Activated CD4-positive, alpha-beta T cell treated with anti-CD3 and anti-CD28 coated beads, Interleukin-2, amount 10 ng/mL, durations not matched to agents 24 days and 14 days (primary cell): ENCODE measurements at regions not wholly inside any gene's neighbourhood (a gene's known extent, or its start where the extent isn't known, plus 50 kb on each side); places are given as distances from the start of the nearest gene placed in this dataset.
"Not testable (repeated sequence)": the region's sequence is repeated elsewhere in the genome, so short reads cannot be mapped to it uniquely, and the experiment has no call there.

ENCODE experiments used
- DNase-seq: peaks from one replicate; pipeline ENCODE4 v3.0.0; 2022
- H3K27ac Mint-ChIP-seq: one replicate; pipeline ENCODE4 v1.8.0; 2022; ENCODE audit warnings: mild to moderate bottlenecking, mixed read lengths
- H3K27me3 Mint-ChIP-seq: one replicate; pipeline ENCODE4 v1.8.0; 2022; ENCODE audit warnings: mixed read lengths
- H3K36me3 Mint-ChIP-seq: one replicate; pipeline ENCODE4 v1.8.0; 2022; ENCODE audit warnings: low read depth, mild to moderate bottlenecking, mixed read lengths
- H3K4me1 Mint-ChIP-seq: one replicate; pipeline ENCODE4 v1.8.0; 2021; ENCODE audit warnings: mixed read lengths
- H3K4me3 Mint-ChIP-seq: one replicate; pipeline ENCODE4 v1.8.0; 2022; ENCODE audit warnings: mild to moderate bottlenecking, moderate library complexity, mixed read lengths
- H3K9me3 Mint-ChIP-seq: one replicate; pipeline ENCODE4 v1.8.0; 2021; ENCODE audit warnings: mixed read lengths
- intact Hi-C: fragments of 100-400 bp; cut with micrococcal nuclease; formaldehyde crosslinking; loops from one replicate; pipeline ENCODE4 v1.15.1; 2023

GRCh38 chr3:153463895-153464294 is 301.9 kb downstream of the RAP2B start:
- Mint-ChIP-seq H3K27ac (no peak overlapping the region), H3K27me3 (no peaks in the 10 kb centered on the region), H3K4me1 (peaks cover 5% of the 10 kb centered on the region), H3K4me3 (no peak overlapping the region), H3K9me3 (no peaks in the 10 kb centered on the region), H3K36me3 (no peaks in the 10 kb centered on the region)
- DNase-seq, result no peak
- intact Hi-C loops, result no loop called here

DNA sequence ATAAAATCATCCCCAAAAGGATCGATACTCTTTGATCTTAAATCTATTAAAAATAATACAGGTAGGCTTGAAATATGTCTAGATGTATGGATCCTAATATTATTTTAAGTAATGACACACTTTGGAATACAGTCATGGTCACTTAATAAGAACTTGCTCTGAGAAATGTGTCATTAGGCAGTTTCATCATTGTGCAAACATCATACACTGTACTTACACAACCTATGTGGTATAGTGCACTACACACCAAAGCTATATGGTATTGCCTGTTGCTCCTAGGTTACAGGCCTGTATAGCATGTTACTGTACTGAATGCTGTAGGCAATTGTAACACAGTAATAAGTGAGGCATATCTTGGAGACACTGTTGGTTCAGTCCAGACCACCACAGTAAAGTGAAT is 307.1 kb downstream of the RAP2B start:
- H3K27ac Mint-ChIP-seq, result no peak overlapping the region
- no peaks in the 10 kb centered on the region for H3K36me3 Mint-ChIP-seq
- intact Hi-C loops, result no loop called here
- H3K4me1 Mint-ChIP-seq, result no peaks in the 10 kb centered on the region
- H3K27me3 Mint-ChIP-seq, result no peaks in the 10 kb centered on the region
- no peak overlapping the region for H3K4me3 Mint-ChIP-seq
- H3K9me3 Mint-ChIP-seq, result no peaks in the 10 kb centered on the region
- DNase-seq, result no peak

DNA sequence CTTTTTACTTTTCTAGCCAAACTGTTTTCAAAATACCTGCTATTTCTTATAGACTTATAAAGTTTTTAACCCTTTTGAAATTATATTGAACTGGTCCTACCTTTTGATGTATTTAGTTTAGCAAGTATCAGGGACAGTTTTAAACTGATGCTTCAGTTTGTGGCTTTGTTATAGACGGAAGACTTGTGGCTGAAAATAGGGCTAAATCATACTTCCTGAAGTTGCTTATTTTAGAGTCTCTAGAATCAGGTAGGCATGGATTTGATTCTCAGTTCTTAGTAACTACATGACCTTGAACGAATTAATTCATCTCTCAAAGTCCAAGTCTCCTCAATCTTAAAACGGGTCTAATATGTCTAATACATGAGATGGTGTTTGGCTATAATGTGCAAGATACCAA is 322.8 kb downstream of the RAP2B start:
- intact Hi-C loops, result no loop called here
- Mint-ChIP-seq H3K27me3 (no peaks in the 10 kb centered on the region), H3K9me3 (no peaks in the 10 kb centered on the region), H3K36me3 (no peaks in the 10 kb centered on the region), H3K4me3 (no peak overlapping the region), H3K4me1 (peaks cover 14% of the 10 kb centered on the region), H3K27ac (no peak overlapping the region)
- DNase-seq, result no peak

DNA sequence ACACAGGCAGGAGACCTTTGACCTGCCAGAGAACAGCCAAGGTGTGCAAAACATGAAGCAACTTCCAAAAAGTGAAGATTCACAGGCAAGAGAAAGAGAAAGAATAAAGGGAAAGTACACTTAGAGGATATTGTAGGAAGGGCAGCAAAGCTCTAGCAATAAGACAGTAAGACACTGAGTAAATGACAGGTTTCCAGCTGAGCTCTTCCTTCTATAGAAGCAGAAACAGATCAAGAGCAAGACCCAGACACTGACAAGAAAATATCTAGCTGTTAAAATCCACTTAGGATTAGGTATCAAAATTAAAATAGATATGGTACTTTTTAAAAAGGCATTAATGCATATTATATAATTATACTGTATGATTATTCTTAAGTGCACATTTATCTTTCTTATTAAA is 333.4 kb downstream of the RAP2B start:
- intact Hi-C loops, result no loop called here
- no peak for DNase-seq
- H3K27ac Mint-ChIP-seq, result no peak overlapping the region
- peaks cover 2% of the 10 kb centered on the region for H3K4me1 Mint-ChIP-seq
- peaks cover 3% of the 10 kb centered on the region for H3K27me3 Mint-ChIP-seq
- H3K36me3 Mint-ChIP-seq, result no peaks in the 10 kb centered on the region
- no peaks in the 10 kb centered on the region for H3K9me3 Mint-ChIP-seq
- H3K4me3 Mint-ChIP-seq, result no peak overlapping the region

DNA sequence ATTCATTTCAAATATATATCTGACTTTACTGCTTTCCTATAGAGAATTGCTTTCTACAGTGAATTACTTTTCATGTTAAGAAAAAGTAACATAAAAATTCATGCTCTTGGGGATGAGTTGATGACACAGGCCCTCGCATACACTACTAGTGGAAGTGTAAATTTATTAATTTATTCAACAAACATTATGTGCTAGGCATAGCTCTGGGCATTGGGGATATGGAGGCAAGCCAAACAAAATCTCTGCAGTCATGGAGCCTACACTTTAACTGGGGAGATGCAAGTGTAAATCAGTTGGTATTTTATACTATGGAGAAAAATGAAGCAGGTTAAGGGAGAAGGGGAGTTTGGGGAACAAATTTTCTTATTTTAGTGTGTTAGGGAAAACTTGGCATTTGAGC is 340.7 kb downstream of the RAP2B start:
- Mint-ChIP-seq H3K9me3 (peaks cover 3% of the 10 kb centered on the region), H3K27ac (no peak overlapping the region), H3K27me3 (no peaks in the 10 kb centered on the region), H3K4me1 (no peaks in the 10 kb centered on the region), H3K4me3 (no peak overlapping the region), H3K36me3 (no peaks in the 10 kb centered on the region)
- no peak for DNase-seq
- intact Hi-C loops, result no loop called here

DNA sequence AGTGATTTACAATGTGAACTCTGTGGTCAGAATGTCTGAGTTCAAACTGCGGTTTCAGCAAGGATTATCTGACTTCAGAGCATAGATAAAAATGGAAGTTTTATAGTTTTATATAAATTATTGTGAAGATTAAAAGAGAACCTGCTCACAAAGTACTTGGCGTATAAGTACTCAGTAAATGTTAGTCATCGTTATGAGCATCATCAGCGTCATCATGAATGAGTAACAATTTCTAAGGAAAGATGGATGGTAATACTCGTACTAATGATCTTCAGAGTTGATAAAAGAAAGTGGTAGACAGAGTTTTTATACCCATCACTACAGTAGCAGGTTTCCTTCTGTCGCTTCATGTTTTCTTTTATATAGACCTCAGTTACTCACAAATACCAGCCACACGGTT is 341.8 kb downstream of the RAP2B start:
- Mint-ChIP-seq H3K9me3 (peaks cover 3% of the 10 kb centered on the region), H3K27ac (no peak overlapping the region), H3K27me3 (no peaks in the 10 kb centered on the region), H3K4me1 (no peaks in the 10 kb centered on the region), H3K4me3 (no peak overlapping the region), H3K36me3 (no peaks in the 10 kb centered on the region)
- intact Hi-C loops, result no loop called here
- no peak for DNase-seq

GRCh38 chr3:153506205-153506604 is 344.2 kb downstream of the RAP2B start:
- H3K4me1 Mint-ChIP-seq, H3K36me3 Mint-ChIP-seq, H3K9me3 Mint-ChIP-seq, H3K4me3 Mint-ChIP-seq, DNase-seq, H3K27ac Mint-ChIP-seq, intact Hi-C loops, H3K27me3 Mint-ChIP-seq: not testable (repeated sequence)

DNA sequence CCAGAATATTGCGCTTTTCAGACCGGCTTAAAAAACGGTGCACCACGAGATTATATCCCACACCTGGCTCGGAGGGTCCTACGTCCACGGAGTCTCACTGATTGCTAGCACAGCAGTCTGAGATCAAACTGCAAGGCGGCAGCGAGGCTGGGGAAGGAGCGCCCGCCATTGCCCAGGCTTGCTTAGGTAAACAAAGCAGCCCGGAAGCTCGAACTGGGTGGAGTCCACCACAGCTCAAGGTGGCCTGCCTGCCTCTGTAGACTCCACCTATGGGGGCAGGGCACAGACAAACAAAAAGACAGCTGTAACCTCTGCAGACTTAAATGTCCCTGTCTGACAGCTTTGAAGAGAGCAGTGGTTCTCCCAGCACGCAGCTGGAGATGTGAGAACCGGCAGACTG is 344.7 kb downstream of the RAP2B start:
- intact Hi-C loops, H3K27ac Mint-ChIP-seq, H3K9me3 Mint-ChIP-seq, DNase-seq, H3K27me3 Mint-ChIP-seq, H3K4me1 Mint-ChIP-seq, H3K4me3 Mint-ChIP-seq, H3K36me3 Mint-ChIP-seq: not testable (repeated sequence)

GRCh38 chr3:153513236-153513635 is 351.2 kb downstream of the RAP2B start:
- Mint-ChIP-seq H3K4me1 (no peaks in the 10 kb centered on the region), H3K4me3 (no peak overlapping the region), H3K9me3 (peaks cover 4% of the 10 kb centered on the region), H3K27ac (no peak overlapping the region), H3K36me3 (no peaks in the 10 kb centered on the region), H3K27me3 (no peaks in the 10 kb centered on the region)
- no peak for DNase-seq
- intact Hi-C loops, result no loop called here

GRCh38 chr3:153528473-153528872 is 366.4 kb downstream of the RAP2B start:
- H3K4me3 Mint-ChIP-seq, result no peak overlapping the region
- no peaks in the 10 kb centered on the region for H3K27me3 Mint-ChIP-seq
- no peak for DNase-seq
- intact Hi-C loops, result no loop called here
- no peaks in the 10 kb centered on the region for H3K36me3 Mint-ChIP-seq
- no peaks in the 10 kb centered on the region for H3K4me1 Mint-ChIP-seq
- no peaks in the 10 kb centered on the region for H3K9me3 Mint-ChIP-seq
- no peak overlapping the region for H3K27ac Mint-ChIP-seq

DNA sequence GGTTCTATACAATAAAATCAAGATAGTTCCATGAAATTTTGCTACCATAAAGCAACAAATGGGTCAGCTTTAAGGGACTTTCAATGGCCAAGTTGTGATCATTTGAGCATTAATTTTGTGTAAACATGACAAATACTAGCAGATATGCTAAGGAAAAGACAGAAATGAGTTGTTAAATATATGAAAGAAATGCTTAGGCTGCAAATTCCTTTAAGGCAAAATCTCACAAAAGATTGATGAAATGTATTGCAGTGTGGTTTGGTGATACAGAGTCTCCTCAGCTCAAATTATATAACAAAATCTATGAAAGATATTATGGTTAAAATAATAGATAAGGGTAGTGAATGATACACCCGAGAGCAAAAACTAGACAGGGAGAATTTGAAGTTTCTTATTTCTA is 377.2 kb downstream of the RAP2B start:
- Mint-ChIP-seq H3K4me1 (no peaks in the 10 kb centered on the region), H3K27ac (no peak overlapping the region), H3K36me3 (no peaks in the 10 kb centered on the region), H3K9me3 (no peaks in the 10 kb centered on the region), H3K27me3 (peaks cover 2% of the 10 kb centered on the region), H3K4me3 (no peak overlapping the region)
- DNase-seq, result no peak
- intact Hi-C loops, result no loop called here

DNA sequence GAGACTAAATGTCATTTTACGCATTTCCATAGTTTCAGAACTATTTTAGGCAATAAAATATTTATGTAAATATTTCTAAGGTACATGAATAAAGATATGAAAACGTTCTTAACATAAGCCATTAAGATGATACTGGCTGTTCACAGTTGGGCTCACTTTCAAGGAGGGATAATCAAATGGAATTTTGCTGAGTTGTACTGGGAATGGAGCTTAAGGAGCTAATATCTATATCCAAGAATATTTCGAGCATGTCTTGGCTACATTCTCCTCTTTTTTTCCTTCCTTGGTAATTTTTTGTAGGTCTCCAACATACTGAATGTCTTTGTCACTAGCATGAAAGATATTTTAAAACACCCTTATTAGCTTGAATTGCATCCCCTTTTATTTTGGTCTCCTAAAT is 383.4 kb downstream of the RAP2B start:
- H3K27ac Mint-ChIP-seq, result no peak overlapping the region

DNA sequence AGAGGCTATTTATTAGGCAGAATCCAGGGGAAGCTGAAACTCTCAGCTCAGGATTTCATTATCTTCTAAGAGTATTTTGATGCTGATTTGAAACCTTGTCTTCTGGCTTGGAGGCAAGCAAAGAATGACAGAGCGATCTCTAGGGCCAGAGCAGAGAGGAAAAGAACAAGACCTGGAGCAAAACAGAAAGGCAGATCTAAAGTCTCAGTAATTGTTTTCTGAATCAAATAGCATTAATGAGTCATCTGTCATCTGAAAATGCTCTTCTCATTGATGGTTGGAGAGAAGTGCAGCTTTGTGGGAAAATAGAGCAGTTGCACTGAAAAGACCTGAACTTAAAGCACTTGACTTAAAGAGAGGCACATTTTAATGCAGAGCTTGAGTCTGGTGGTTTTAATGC is 385.9 kb downstream of the RAP2B start:
- Mint-ChIP-seq H3K27ac (no peak overlapping the region), H3K9me3 (no peaks in the 10 kb centered on the region), H3K27me3 (no peaks in the 10 kb centered on the region), H3K36me3 (no peaks in the 10 kb centered on the region), H3K4me1 (peaks cover 4% of the 10 kb centered on the region), H3K4me3 (no peak overlapping the region)
- DNase-seq, result no peak
- intact Hi-C loops, result no loop called here

More for the DNA sequence above, 383.4 kb downstream of the RAP2B start:
- H3K27me3 Mint-ChIP-seq, result no peaks in the 10 kb centered on the region
- no peak for DNase-seq
- no peaks in the 10 kb centered on the region for H3K9me3 Mint-ChIP-seq
- H3K4me1 Mint-ChIP-seq, result peaks cover 2% of the 10 kb centered on the region
- intact Hi-C loops, result no loop called here
- no peak overlapping the region for H3K4me3 Mint-ChIP-seq
- H3K36me3 Mint-ChIP-seq, result no peaks in the 10 kb centered on the region

- H3K27me3 Mint-ChIP-seq, H3K27ac Mint-ChIP-seq, H3K36me3 Mint-ChIP-seq, H3K9me3 Mint-ChIP-seq, intact Hi-C loops, DNase-seq, H3K4me1 Mint-ChIP-seq, H3K4me3 Mint-ChIP-seq: not testable (repeated sequence)
These were observed 387.7 kb downstream of the RAP2B start for GRCh38 chr3:153549686-153550085.

DNA sequence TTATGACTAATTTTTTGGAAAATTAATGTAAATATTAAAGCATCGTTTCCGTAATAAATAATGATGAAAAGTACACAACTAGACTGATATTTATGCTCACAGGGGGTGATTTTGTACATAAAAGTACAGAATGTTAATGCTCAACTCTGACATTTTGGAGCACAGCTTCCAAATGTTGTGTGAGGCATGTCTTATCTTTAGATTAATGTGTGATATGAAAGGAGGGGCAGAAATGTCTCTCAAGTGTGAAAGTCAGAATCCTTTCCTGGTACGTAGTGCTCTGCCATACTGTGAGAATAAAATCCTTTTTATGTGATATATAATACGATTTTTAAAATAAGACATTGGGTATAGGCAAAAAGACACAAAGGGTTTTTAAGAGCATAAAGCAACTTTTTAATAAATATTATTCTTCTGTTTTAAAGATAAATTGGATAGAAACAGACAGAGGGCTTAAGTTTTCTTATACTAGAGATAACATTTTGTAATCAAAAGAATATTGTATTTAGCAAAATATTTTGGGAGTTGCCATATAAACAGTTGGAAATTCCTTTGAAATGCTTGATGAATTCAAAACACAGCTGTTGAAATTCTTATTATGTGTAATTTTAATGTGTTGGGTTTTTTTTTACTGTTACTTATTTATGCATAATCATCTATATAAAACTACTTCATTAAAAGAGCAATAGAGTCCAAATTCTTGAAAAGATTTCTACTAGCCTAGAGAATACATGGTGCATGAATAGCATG is 389.7 kb downstream of the RAP2B start:
- Mint-ChIP-seq H3K27ac (no peak overlapping the region), H3K4me3 (no peak overlapping the region), H3K9me3 (no peaks in the 10 kb centered on the region), H3K4me1 (peaks cover 5% of the 10 kb centered on the region), H3K27me3 (no peaks in the 10 kb centered on the region), H3K36me3 (no peaks in the 10 kb centered on the region)
- intact Hi-C loops, result loop anchor here (2.0 kb wide), 1 partner anchor 73 kb away; no protein-coding TSS in a partner anchor
- DNase-seq, result no peak
